KG1 (cell line): ENCODE measurements at regions not wholly inside any gene's neighbourhood (a gene's known extent, or its start where the extent isn't known, plus 50 kb on each side); places are given as distances from the start of the nearest gene placed in this dataset.
"Not testable (repeated sequence)": the region's sequence is repeated elsewhere in the genome, so short reads cannot be mapped to it uniquely, and the experiment has no call there.

Source experiments
- DNase-seq: peaks from one replicate; lab custom pipeline; 2025; lab: John Stamatoyannopoulos, UW

- no peak for DNase-seq
These were observed 460.8 kb upstream of the SMARCA2 start for GRCh38 chr9:1554081-1555035.

- DNase-seq = not testable (repeated sequence)
These were observed 456.5 kb upstream of the SMARCA2 start for GRCh38 chr9:1558666-1559065.

GRCh38 chr9:1575939-1576338, 439.2 kb upstream of the SMARCA2 start:
- no peak for DNase-seq

GRCh38 chr9:1580215-1580614, 434.9 kb upstream of the SMARCA2 start:
- no peak for DNase-seq

- no peak for DNase-seq
These were observed 433.2 kb upstream of the SMARCA2 start for GRCh38 chr9:1581926-1582325.

- no peak for DNase-seq
These were observed 423.8 kb upstream of the SMARCA2 start for GRCh38 chr9:1591310-1591709.

GRCh38 chr9:1598270-1598669, 416.9 kb upstream of the SMARCA2 start:
- no peak for DNase-seq

GRCh38 chr9:1599961-1600360, 415.2 kb upstream of the SMARCA2 start:
- DNase-seq = no peak

- no peak for DNase-seq
These were observed 410.1 kb upstream of the SMARCA2 start for GRCh38 chr9:1604942-1605560.

GRCh38 chr9:1606253-1606652, 408.9 kb upstream of the SMARCA2 start:
- no peak for DNase-seq

GRCh38 chr9:1612886-1613285, 402.3 kb upstream of the SMARCA2 start:
- no peak for DNase-seq

- no peak for DNase-seq
These were observed 397.7 kb upstream of the SMARCA2 start for GRCh38 chr9:1617419-1617818.

GRCh38 chr9:1619915-1620710, 395.0 kb upstream of the SMARCA2 start:
- DNase-seq = no peak

- no peak for DNase-seq
These were observed 377.7 kb upstream of the SMARCA2 start for GRCh38 chr9:1637401-1637800.

- no peak for DNase-seq
These were observed 376.0 kb upstream of the SMARCA2 start for GRCh38 chr9:1639166-1639565.

- DNase-seq = no peak
These were observed 367.4 kb upstream of the SMARCA2 start for GRCh38 chr9:1647776-1648175.

- DNase-seq = no peak
These were observed 361.9 kb upstream of the SMARCA2 start for GRCh38 chr9:1653282-1653681.

GRCh38 chr9:1658661-1659362, 356.3 kb upstream of the SMARCA2 start:
- DNase-seq = no peak

- DNase-seq = no peak
These were observed 355.8 kb upstream of the SMARCA2 start for GRCh38 chr9:1659363-1659690.

- no peak for DNase-seq
These were observed 346.7 kb upstream of the SMARCA2 start for GRCh38 chr9:1668441-1668840.

GRCh38 chr9:1673300-1673699, 341.8 kb upstream of the SMARCA2 start:
- DNase-seq = no peak

- no peak for DNase-seq
These were observed 338.4 kb upstream of the SMARCA2 start for GRCh38 chr9:1676771-1677170.
